PC-3 (cell line): ENCODE measurements at regions not wholly inside any gene's neighbourhood (a gene's known extent, or its start where the extent isn't known, plus 50 kb on each side); places are given as distances from the start of the nearest gene placed in this dataset.
"Not testable (repeated sequence)": the region's sequence is repeated elsewhere in the genome, so short reads cannot be mapped to it uniquely, and the experiment has no call there.

Source experiments
- ATAC-seq: fragments of 200-7000 bp; cut with Tn5 transposase; 2 replicates; pipeline ENCODE4 v1.9.1; 2020; ENCODE audit warnings: mild to moderate bottlenecking, moderate library complexity
- BruUV-seq: library from RNA; stranded (reverse); fragments of 400-500 nt; replicated peaks from 2 replicates; lab custom pipeline; 2021; lab: Mats Ljungman, UMichigan
- CTCF ChIA-PET: fragments of 300-600 bp; sonication (Branson Sonifier 250); formaldehyde crosslinking; loops from one replicate; lab custom pipeline; 2022; ENCODE audit warnings: antibody characterized with exemption; lab: Charles Lee
- POLR2A ChIA-PET: fragments of 300-600 bp; sonication (Branson Sonifier 250); formaldehyde crosslinking; loops from one replicate; lab custom pipeline; 2022; ENCODE audit warnings: antibody characterized with exemption; ENCODE audit not compliant: unreplicated experiment; lab: Charles Lee
- DNase-seq: peaks from one replicate; pipeline ENCODE4 v3.0.0-alpha.2; 2015
- H2AFZ ChIP-seq: fragments of 300-600 bp; sonication (generic); 2 replicates; pipeline ENCODE4 v1.6.0; 2016; ENCODE audit warnings: antibody characterized with exemption, low read length
- H3F3A ChIP-seq: fragments of 300-600 bp; sonication (generic); one replicate; pipeline ENCODE4 v1.6.0; 2017; ENCODE audit warnings: antibody characterized with exemption, low read length, control low read depth, mild to moderate bottlenecking; ENCODE audit not compliant: unreplicated experiment
- H3K27ac ChIP-seq: fragments of 300-600 bp; sonication (generic); 2 replicates; pipeline ENCODE4 v1.5.1; 2016; ENCODE audit warnings: mild to moderate bottlenecking, low read length
- H3K27me3 ChIP-seq: fragments of 300-600 bp; sonication (generic); 2 replicates; pipeline ENCODE4 v1.6.1; 2016; ENCODE audit warnings: low read length, mixed read lengths
- H3K36me3 ChIP-seq: fragments of 300-600 bp; sonication (generic); 2 replicates; pipeline ENCODE4 v1.6.1; 2016; ENCODE audit warnings: low read depth, mixed run types, low read length, mixed read lengths
- H3K4me1 ChIP-seq: fragments of 300-600 bp; sonication (generic); 2 replicates; pipeline ENCODE4 v1.5.1; 2016; ENCODE audit warnings: low read length; ENCODE audit not compliant: insufficient read depth
- H3K4me2 ChIP-seq: fragments of 300-600 bp; sonication (generic); 2 replicates; pipeline ENCODE4 v1.6.0; 2016; ENCODE audit warnings: low read length
- H3K4me3 ChIP-seq: fragments of 300-600 bp; sonication (generic); 2 replicates; pipeline ENCODE4 v1.5.1; 2016; ENCODE audit warnings: mild to moderate bottlenecking, low read length, mixed read lengths
- H3K79me2 ChIP-seq: fragments of 300-600 bp; sonication (generic); 2 replicates; pipeline ENCODE4 v1.6.1; 2017; ENCODE audit warnings: low read length, mixed read lengths
- H3K9ac ChIP-seq: fragments of 300-600 bp; sonication (generic); 2 replicates; pipeline ENCODE4 v1.6.0; 2016; ENCODE audit warnings: mild to moderate bottlenecking, low read length
- H3K9me2 ChIP-seq: fragments of 300-600 bp; sonication (generic); replicated peaks from 2 replicates; pipeline ENCODE4 v1.6.1; 2016; ENCODE audit warnings: mixed run types, low read length, mixed read lengths
- H3K9me3 ChIP-seq: fragments of 300-600 bp; sonication (generic); 2 replicates; pipeline ENCODE4 v1.6.1; 2016; ENCODE audit warnings: low read length, mixed read lengths
- H4K20me1 ChIP-seq: fragments of 300-600 bp; sonication (generic); 2 replicates; pipeline ENCODE4 v1.6.1; 2016; ENCODE audit warnings: low read length, mixed read lengths
- intact Hi-C: fragments of 100-400 bp; cut with micrococcal nuclease; formaldehyde crosslinking; loops from 2 replicates; pipeline ENCODE4 v1.9.0; 2023

- H3K9me3 ChIP-seq, H4K20me1 ChIP-seq, H3K4me1 ChIP-seq, H3K4me2 ChIP-seq, DNase-seq, intact Hi-C loops, ATAC-seq, H3K4me3 ChIP-seq, H3F3A ChIP-seq, POLR2A ChIA-PET, BruUV-seq, H3K27ac ChIP-seq, H2AFZ ChIP-seq, CTCF ChIA-PET, H3K9me2 ChIP-seq, H3K27me3 ChIP-seq, H3K36me3 ChIP-seq, H3K79me2 ChIP-seq, H3K9ac ChIP-seq: not testable (repeated sequence)
Measured at GRCh38 chrX:115840729-115841409, 279.9 kb downstream of the PLS3 start.

GRCh38 chrX:115850986-115851385, 290.0 kb downstream of the PLS3 start:
- CTCF ChIA-PET, H3K27ac ChIP-seq, H3K4me1 ChIP-seq, H3K9ac ChIP-seq, H4K20me1 ChIP-seq, H3K79me2 ChIP-seq, BruUV-seq, H3K9me2 ChIP-seq, intact Hi-C loops, DNase-seq, H3F3A ChIP-seq, ATAC-seq, H3K36me3 ChIP-seq, H3K4me3 ChIP-seq, H3K4me2 ChIP-seq, H2AFZ ChIP-seq, H3K27me3 ChIP-seq, H3K9me3 ChIP-seq, POLR2A ChIA-PET: not testable (repeated sequence)

- intact Hi-C loops, H3K36me3 ChIP-seq, H3K27ac ChIP-seq, ATAC-seq, H3K9me3 ChIP-seq, BruUV-seq, DNase-seq, H3K79me2 ChIP-seq, H3K4me2 ChIP-seq, H3K4me3 ChIP-seq, H3K9ac ChIP-seq, POLR2A ChIA-PET, H3F3A ChIP-seq, CTCF ChIA-PET, H3K27me3 ChIP-seq, H3K4me1 ChIP-seq, H4K20me1 ChIP-seq, H3K9me2 ChIP-seq, H2AFZ ChIP-seq: not testable (repeated sequence)
Measured at GRCh38 chrX:115853260-115853659, 292.3 kb downstream of the PLS3 start.

GRCh38 chrX:115881170-115881569, 289.4 kb upstream of the AGTR2 start:
- DNase-seq, H4K20me1 ChIP-seq, H3K27ac ChIP-seq, BruUV-seq, H3F3A ChIP-seq, H3K4me1 ChIP-seq, H3K27me3 ChIP-seq, H3K9ac ChIP-seq, POLR2A ChIA-PET, H3K4me2 ChIP-seq, H2AFZ ChIP-seq, ATAC-seq, CTCF ChIA-PET, H3K9me3 ChIP-seq, H3K36me3 ChIP-seq, intact Hi-C loops, H3K4me3 ChIP-seq, H3K9me2 ChIP-seq, H3K79me2 ChIP-seq: not testable (repeated sequence)

GRCh38 chrX:115884121-115884520, 286.4 kb upstream of the AGTR2 start:
- CTCF ChIA-PET, H3K9me3 ChIP-seq, H3K4me2 ChIP-seq, H3K79me2 ChIP-seq, H3K27ac ChIP-seq, POLR2A ChIA-PET, H3K4me3 ChIP-seq, H3K9ac ChIP-seq, intact Hi-C loops, H3K9me2 ChIP-seq, H3F3A ChIP-seq, ATAC-seq, H3K27me3 ChIP-seq, H3K4me1 ChIP-seq, H2AFZ ChIP-seq, H4K20me1 ChIP-seq, DNase-seq, H3K36me3 ChIP-seq, BruUV-seq: not testable (repeated sequence)

GRCh38 chrX:115888041-115888440, 282.5 kb upstream of the AGTR2 start:
- ATAC-seq, DNase-seq, CTCF ChIA-PET, BruUV-seq, H3K79me2 ChIP-seq, H3K4me2 ChIP-seq, H3K4me1 ChIP-seq, H3F3A ChIP-seq, POLR2A ChIA-PET, H3K9me3 ChIP-seq, H3K27me3 ChIP-seq, H3K9ac ChIP-seq, H2AFZ ChIP-seq, H4K20me1 ChIP-seq, H3K4me3 ChIP-seq, intact Hi-C loops, H3K27ac ChIP-seq, H3K36me3 ChIP-seq, H3K9me2 ChIP-seq: not testable (repeated sequence)

GRCh38 chrX:115888519-115888918, 282.0 kb upstream of the AGTR2 start:
- H3K9me3 ChIP-seq, H3K4me2 ChIP-seq, CTCF ChIA-PET, H3K27ac ChIP-seq, BruUV-seq, H2AFZ ChIP-seq, H3K79me2 ChIP-seq, H3K36me3 ChIP-seq, H3K9me2 ChIP-seq, H3K9ac ChIP-seq, POLR2A ChIA-PET, intact Hi-C loops, H3F3A ChIP-seq, H4K20me1 ChIP-seq, H3K27me3 ChIP-seq, H3K4me3 ChIP-seq, DNase-seq, ATAC-seq: not testable (repeated sequence)
- peaks cover 11% of the 10 kb centered on the region; the same call in 1 of the 2 replicates for H3K4me1 ChIP-seq
